H1 (cell line): ENCODE measurements at regions not wholly inside any gene's neighbourhood (a gene's known extent, or its start where the extent isn't known, plus 50 kb on each side); places are given as distances from the start of the nearest gene placed in this dataset.

Experiments used
- CBX5 ChIP-seq: fragments of 300-800, 300-1000 bp; sonication (generic); IDR thresholded peaks from 2 replicates; pipeline ENCODE4 v1.7.1; 2016; ENCODE audit warnings: antibody characterized with exemption, low read length, low read depth
- CHD7 ChIP-seq: fragments of 300-600 bp; sonication (generic); IDR thresholded peaks from 2 replicates; pipeline ENCODE4 v1.7.1; 2012; ENCODE audit warnings: low read length, moderate library complexity, mild to moderate bottlenecking, inconsistent platforms; ENCODE audit not compliant: insufficient replicate concordance
- GABPA ChIP-seq: IDR thresholded peaks from 2 replicates; pipeline ENCODE4 v1.6.1; 2011; ENCODE audit warnings: mild to moderate bottlenecking, low read length, moderate library complexity, borderline replicate concordance; ENCODE audit not compliant: insufficient read depth
- GTF2F1 ChIP-seq: IDR thresholded peaks from 2 replicates; pipeline ENCODE4 v1.6.1; 2012; ENCODE audit warnings: low read depth, low read length, improper control_type of control experiment, borderline replicate concordance
- HDAC6 ChIP-seq: IDR thresholded peaks from one replicate; pipeline ENCODE4 v1.7.1; 2012; ENCODE audit warnings: low read depth, mild to moderate bottlenecking, inconsistent platforms, low read length, moderate library complexity
- JUN ChIP-seq: IDR thresholded peaks from 2 replicates; pipeline ENCODE4 v1.6.1; 2011; ENCODE audit warnings: low read depth, mild to moderate bottlenecking, improper control_type of control experiment, low read length
- RNF2 ChIP-seq: fragments of 200-900, 300-1000 bp; sonication (generic); IDR thresholded peaks from 2 replicates; pipeline ENCODE4 v1.7.1; 2016; ENCODE audit warnings: borderline replicate concordance, low read depth, mild to moderate bottlenecking, antibody characterized with exemption, low read length; ENCODE audit not compliant: poor library complexity, severe bottlenecking; ENCODE audit errors: missing control alignments
- SIN3A ChIP-seq, 2 experiments: IDR thresholded peaks in 1 of 2; conservative IDR thresholded peaks in 1 of 2; 2 replicates each; pipeline ENCODE4 v1.6.1; 2011 to 2012; ENCODE audit warnings: low read length in 2 of 2, improper control_type of control experiment in 1 of 2, low read depth in 1 of 2, mild to moderate bottlenecking in 1 of 2
- SIX5 ChIP-seq: IDR thresholded peaks from 2 replicates; pipeline ENCODE4 v1.6.1; 2011; ENCODE audit warnings: mild to moderate bottlenecking, low read depth, low read length
- USF2 ChIP-seq: IDR thresholded peaks from 2 replicates; pipeline ENCODE4 v1.6.1; 2011; ENCODE audit warnings: low read length, improper control_type of control experiment
- YY1 ChIP-seq: IDR thresholded peaks from 2 replicates; pipeline ENCODE4 v1.6.1; 2011; ENCODE audit warnings: low read depth, mild to moderate bottlenecking, low read length

GRCh38 chr9:130785053-130785452 lies 50.0 kb upstream of the ABL1 start (continued):
- TF ChIP-seq CHD7 (no peak), USF2 (no peak), RNF2 (no peak), YY1 (no peak), JUN (no peak), CBX5 (no peak), GTF2F1 (no peak), SIX5 (no peak), HDAC6 (no peak), SIN3A (conservative IDR thresholded peaks at IDR 0.05 in 1 of 2, IDR thresholded peaks at IDR 0.05 in 1 of 2; ENCODE audit: low read depth in 1 of 2, low read length in 2 of 2) (no peak), GABPA (no peak)
